CD1c-positive myeloid dendritic cell (primary cell): ENCODE measurements at regions not wholly inside any gene's neighbourhood (a gene's known extent, or its start where the extent isn't known, plus 50 kb on each side); places are given as distances from the start of the nearest gene placed in this dataset.

Experiments
- DNase-seq: peaks from one replicate; pipeline ENCODE4 v3.0.0-alpha.2; 2016; ENCODE audit errors: extremely low spot score

- DNase-seq: no peak
Measured at GRCh38 chr1:5501206-5501930, 490.9 kb downstream of the NPHP4 start.

GRCh38 chr1:5500541-5500940 lies 491.7 kb downstream of the NPHP4 start:
- DNase-seq: no peak

DNA sequence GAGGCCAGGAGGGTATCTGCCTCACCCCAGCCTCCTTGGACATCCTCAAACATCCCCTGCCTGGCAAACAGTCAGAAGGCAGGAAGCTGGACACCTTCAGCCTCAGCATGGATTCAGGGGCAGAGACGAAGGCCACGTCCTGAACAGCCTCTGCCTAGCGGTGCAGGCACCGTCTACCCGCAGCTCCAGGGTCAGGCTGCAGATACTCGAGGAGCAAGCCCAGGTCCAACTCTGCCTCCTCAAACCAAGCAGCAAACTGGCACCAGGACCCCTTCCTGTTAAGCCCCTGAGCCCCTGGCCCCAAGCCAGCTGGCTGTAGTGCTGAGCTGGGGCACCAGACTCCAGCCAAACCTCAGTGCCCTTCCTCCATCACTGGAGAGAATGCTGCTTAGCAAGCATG lies 494.7 kb downstream of the NPHP4 start:
- no peak for DNase-seq

DNA sequence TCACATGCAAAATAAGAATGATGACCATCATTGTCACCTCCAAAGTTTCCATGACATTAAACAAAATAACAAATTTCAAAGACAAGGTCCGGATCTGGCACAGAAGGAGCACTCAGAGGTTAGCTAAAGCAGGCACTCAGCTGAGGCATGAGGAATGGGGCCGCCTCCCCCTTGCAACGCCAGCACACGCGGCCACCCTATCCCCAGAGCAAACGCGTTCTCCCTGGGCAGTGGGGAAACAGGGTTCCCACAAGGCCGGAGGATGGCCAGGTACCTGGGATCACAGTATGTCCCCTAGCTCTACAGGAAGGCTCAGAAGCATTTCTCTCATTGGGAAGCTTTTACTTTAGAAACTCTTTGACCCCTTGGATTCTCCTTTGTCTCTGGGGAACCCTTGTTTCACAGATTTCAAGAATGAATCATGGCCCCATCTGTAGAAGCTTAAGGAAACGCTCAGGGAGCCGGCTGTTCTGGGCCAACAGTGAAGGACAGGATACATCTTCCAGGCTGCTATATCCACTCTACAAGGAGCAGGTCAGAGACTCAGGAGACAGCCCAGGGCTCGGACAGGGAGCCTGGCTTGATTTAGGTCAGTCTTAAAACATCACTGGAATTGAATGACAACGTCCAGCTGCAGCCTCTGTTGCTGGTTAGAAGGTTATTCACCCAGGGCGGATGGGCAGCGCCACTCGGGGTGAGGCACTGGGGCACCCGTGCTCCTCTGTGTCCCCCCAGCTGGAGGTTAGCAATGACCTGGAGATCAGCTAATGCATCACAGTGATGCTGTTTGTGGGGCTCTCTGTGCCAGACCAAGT lies 496.4 kb downstream of the NPHP4 start:
- DNase-seq: no peak

DNA sequence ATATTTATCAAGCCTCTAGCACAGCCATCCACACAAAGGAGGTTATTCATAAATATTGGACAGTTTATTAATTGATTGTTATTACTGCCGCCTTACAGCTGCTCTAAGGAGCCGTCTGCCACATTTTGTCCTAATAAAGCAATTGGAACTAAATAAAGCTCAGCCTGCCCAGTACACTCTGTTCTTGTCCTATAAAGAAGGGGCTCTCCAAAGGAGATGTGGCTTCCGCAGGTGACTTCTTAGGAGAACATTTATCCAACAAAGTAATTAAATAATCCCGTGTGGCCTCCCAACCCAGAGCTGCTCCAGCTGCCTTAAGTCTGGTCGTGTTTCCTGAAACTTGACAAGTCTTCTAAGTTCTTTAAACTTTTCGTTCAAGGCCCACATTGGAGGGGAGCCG lies 497.7 kb downstream of the NPHP4 start:
- no peak for DNase-seq

DNA sequence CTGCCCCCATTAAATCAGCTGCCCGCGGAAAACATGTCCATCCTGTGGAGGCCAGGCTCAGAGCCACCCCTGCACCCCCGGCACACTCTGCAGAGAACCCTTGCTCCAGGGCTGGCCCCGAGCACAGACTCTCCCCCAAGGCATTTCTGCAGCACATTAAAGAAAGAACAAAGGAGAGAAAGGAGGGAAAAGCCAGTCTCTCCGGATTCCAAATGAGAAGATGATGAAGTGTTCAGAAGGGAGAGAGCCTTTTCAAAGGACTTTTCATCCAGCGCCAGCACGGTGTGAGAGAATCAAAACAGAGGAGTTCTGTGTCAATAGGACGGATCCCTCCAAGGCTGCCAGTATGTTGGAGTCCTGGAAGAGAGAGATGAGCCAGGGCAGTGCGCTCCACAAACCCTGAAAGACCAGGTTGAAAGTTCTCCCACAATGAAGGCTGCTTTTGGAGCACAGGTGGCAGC lies 498.3 kb downstream of the NPHP4 start:
- DNase-seq: no peak

DNA sequence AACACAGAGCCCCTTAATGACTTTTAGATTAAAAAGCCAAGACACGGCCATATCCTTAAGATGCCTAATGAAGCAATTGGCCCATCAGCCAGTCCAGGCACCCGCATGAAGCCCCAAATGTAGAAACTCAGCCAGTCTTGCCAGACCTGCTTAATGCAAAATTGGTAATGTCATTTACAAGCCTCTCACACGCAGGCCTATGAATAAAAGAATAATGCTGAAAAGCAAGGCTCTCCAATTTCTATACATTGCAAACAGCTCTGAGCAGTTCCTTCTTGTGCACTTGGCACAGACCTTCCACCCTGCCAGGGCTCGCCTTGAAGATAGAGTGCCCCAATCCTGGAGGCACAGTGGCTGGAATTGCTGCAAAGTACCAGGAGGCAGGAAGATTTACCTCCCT lies 498.9 kb downstream of the NPHP4 start:
- no peak for DNase-seq

GRCh38 chr1:5492846-5493245 lies 499.4 kb downstream of the NPHP4 start:
- no peak for DNase-seq

GRCh38 chr1:5491207-5491904 lies 500.9 kb downstream of the NPHP4 start:
- DNase-seq: no peak

- no peak for DNase-seq
Measured at GRCh38 chr1:5490635-5491034, 501.6 kb downstream of the NPHP4 start.

GRCh38 chr1:5488448-5488847 lies 503.8 kb downstream of the NPHP4 start:
- DNase-seq: no peak

DNA sequence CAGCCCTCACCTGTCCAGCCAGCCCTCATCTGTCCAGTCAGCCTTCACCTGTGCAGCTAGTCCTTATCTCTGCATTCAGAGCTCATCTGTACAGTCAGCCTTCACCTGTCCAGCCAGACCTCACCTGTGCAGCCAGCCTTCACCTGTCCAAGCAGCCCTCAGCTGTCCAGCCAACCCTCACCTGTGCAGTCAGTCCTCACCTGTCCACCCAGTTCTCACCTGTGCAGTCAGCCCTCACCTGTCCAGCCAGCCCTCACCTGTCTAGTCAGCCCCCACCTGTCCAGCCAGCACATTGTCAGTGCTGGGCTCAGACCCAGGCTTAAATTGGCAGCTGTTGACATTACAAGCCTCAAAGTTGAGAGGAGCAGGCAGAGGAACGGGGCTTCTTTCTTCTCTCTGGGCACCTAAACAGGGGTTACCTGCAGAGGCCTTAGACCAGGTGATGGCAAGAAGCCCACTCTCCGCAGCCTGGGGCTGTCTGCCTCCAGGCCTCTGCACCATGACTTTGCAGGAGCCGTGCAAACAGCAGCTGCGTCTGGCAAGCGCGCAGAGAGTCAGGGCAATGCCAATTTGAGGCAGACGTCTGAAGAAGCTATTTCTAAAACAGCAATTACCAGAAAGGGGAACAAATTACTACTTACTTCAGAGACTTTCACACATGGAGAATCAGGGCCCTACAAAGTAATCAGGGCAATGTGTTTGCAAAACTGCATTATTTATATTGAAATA lies 506.1 kb downstream of the NPHP4 start:
- DNase-seq: no peak

GRCh38 chr1:5485436-5485835 lies 506.8 kb downstream of the NPHP4 start:
- DNase-seq: no peak

DNA sequence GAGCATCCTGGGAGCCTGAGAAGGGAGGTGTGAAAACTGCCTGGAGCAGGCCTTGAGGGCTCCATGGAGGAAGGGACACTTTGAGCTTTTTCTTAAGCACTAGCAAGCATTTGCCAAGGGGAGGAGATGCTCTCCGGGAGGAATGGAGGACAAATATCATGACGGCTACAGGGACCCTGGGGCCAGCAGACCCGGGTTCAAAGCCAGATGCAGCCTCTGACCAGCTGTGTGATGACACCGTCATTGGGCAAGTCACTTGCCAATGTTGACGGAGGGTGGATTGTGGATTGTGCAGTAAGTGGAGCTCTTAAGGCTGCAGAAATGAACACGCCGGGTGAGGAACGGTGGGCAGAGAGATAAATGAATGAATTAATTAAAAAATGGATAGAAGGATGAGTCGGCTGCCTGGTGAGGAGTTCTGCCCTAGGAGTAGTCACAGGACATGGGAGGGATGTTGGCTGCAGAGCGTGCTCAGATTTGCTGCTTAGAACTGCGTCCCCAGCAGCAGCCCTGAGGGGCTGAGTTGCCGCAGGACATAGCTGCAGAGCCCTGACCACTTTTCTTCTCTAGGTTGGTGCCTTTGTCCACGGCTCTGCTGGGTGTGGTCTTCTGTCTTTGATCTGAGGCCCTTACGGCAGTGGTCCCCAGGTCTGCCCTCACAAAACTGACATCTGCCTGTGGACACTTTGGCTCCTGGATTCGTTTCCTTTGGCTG lies 507.6 kb downstream of the NPHP4 start:
- DNase-seq: no peak

GRCh38 chr1:5481889-5482288 lies 510.3 kb downstream of the NPHP4 start:
- no peak for DNase-seq

DNA sequence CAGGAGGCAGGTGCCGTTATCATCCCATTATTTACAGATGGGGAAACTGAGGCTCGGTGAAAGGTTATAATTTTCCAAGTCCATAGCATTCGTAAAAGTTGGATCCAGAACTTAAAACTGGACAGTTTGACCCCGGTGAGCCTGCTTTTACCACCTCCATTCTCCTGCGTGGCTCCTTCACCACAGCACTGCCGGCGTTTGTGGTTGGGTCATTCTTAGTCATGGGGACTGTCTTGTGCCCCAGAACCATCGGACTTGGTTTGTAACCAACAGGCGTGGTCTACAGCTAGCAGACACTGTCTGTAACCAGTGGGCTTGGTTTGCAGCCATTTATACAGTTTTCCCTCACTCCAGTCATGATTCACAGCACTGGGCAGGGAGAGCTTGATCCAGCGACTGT lies 511.3 kb downstream of the NPHP4 start:
- no peak for DNase-seq

DNA sequence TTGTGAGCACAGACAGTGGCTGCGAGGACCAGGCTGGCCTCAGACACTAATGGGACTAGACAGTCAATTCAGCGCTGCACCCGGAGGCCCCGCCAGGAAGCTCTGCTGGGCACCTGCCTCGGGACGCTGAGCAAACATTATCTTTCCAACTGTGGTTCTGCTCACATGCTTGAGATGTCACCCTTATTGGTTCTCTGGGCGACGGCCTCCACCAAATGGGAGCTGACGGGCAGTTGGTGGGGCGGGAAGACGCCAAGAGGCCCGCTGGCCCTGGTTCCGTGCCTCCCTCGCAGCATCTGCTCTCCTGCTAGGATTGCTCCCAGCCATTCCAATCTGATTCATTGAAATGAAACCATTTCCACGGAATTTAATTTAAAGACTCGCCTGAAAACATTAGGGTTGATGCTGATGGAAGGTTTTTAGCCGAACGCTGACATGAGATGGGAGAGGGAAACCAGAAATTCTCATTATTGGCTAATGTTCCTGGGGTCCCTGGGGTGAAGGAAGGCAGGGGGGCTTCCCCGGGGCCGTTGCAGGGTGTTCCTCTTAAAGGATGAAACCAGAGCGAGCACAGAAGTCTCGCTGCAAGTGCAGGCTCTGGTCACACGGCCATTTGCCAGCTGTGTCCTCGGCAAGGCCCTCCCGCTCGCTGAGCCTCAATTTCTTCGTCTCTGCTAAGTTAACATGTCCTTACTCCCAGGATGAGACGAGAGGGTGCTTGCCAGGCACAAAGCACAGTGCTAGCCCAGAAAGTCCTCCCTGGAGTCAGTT lies 512.2 kb downstream of the NPHP4 start:
- no peak for DNase-seq

- no peak for DNase-seq
Measured at GRCh38 chr1:5478961-5479360, 513.3 kb downstream of the NPHP4 start.

DNA sequence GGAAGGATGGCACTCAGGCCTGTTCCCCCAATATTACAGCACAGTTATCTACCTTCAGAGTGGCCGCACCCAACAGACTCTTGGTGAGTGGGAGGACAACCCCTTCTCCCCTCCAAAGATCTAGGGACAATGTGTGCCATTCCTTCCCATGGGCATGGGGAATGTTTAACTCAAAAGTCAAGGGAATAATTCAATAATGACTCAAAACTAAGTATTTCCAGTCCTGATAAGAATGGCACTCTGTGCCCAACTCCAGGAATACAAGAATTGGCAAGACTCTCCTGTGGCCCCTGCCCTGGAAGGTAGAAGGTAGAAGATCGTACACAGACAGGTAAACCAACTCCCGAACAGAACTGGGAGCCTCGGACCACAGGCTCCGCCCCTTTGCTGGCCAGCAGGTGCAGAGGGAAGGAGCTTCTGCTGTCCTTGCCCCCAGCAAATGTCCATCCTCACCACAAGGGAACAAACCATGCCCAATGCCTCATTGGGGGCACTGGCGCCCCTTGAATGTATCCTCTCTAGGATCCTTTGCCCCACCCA lies 514.0 kb downstream of the NPHP4 start:
- no peak for DNase-seq

- DNase-seq: no peak
Measured at GRCh38 chr1:5477716-5478115, 514.5 kb downstream of the NPHP4 start.
